Occipital lobe (tissue), 1 donor: ENCODE measurements at regions not wholly inside any gene's neighbourhood (a gene's known extent, or its start where the extent isn't known, plus 50 kb on each side); places are given as distances from the start of the nearest gene placed in this dataset.
A peak's percentile ranks its signal among the peaks of the same experiment; 100 is the strongest.

Experiments used
- DNase-seq: peaks from one replicate; lab custom pipeline; 2025; lab: John Stamatoyannopoulos, UW

DNA sequence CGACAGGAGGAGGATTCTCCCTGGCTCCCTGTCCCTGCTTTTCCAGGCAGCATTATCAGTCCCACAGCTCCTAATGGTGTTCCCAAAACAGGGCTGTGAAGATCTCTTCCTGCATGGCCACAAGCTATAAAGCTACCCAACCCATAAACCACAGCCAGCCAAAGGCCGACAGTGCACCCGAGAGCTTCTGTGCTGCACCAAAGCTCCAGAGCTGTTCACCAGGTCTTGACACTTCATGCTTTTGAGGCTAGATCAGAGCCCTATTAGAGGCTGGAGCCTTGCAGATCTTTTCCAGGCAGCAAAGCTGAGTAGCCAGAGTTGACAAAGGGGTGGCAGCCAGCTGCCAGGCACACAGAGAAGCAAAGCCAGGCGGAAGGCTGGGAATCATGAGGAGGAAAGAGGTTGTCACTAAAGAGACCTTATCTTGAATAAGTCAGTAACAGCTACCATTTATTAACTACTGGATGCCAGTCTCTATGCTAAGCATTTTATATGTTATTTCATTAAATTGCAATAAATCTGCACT is 180.4 kb downstream of the KATNAL1 start:
- DNase-seq, result no peak

DNA sequence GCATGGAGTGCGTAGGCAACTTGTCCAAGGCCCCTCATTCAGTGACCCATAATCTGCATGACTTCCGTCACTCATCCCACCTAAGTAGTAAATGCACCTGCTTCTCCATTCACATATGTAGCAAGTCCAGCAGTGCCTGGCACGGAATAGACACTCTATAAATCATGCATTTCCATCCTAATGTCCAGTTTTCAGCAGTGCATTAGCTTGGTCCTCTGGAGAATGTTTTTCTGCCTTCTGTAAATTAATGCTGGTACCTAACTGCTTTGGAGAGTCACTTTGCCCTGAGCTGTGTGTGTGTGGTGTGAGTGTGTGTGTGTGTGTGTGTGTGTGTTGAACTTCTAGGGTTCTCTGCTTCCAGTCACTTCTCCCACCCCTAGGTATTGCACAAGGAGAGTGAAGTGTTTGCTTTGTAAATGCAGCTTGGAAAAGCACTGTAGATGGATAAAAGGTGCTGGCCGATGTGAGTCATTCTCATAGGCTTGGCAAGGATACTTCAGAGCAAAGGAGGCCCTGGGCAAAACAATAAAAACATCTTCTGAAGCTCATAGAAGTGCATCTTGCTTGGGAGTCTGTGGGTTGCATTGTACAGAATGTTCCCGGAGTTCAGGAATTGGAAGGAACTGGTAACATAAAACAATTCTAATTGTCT is 181.8 kb downstream of the KATNAL1 start:
- DNase-seq, result peak; percentile 28

- no peak for DNase-seq
These were observed 183.1 kb downstream of the KATNAL1 start for GRCh38 chr13:30124131-30124768.

DNA sequence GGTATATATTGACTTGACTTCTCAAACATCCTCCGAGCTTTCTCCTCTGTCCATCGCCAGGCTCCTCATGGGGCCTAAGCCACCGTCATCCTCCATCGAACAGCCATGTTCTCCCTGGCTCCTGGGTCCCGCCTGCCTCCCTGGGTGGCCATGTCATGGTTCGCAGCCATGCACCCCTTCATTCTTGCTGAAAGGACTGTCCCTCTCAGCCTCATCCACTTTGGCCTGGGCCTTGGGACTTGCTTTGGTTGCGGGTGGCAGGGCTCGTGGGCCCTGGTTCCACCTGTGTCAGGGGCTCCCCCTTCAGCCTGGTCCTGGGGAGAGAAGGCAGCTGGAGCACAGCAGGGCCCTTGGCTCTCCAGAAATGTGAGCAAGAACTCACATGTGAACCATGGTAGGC is 183.8 kb downstream of the KATNAL1 start:
- no peak for DNase-seq

- no peak for DNase-seq
These were observed 185.7 kb downstream of the KATNAL1 start for GRCh38 chr13:30121666-30122065.

DNA sequence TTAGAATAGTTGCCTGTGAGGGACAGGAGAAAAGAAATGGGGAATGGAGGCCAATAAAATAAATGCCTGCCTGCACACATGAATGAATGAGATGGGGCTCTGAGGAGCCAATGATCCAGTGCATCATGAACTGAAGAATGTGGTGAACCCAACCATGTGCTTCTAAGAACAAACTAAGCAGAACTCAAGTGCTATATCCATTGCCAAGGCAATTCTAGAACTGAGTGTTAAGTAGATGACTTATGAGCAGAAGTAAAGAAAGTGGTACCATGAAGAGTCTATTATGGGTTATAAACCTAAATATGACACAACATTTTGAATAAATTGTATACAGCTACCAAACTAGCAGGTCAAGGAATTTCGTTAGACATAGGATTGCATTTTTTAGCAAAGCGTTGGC is 186.1 kb downstream of the KATNAL1 start:
- no peak for DNase-seq

DNA sequence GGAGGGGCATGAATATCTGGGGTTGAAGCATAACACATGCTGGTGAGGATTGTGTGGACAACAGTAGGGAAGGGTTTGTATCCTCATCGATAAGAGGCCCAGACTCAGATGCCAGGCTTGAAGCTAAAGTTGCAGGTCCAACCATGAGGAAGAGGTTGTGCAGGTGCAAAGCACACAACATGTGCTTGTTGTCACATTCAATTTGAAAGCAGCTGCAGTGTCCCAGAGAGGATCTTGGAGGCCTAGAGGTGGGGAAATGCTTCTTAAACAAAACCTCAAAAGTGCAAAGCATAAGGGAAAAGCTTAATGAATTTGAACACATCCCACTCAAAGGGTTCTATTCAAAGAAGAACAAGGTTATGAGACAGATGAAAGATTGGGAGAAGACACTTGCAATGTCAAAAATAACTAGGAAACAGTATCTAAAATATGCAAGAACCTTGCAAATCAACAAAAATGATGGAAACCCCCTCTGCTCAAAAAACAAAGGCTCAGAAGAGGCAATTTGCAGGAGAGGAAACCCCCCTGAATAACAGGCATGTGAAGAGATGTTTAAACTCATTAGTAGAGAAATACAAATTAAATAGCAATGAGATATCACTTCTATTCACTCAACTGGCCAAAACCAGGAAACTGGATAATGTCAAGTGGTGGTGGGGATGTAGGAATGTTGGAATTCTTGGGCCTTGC is 187.1 kb downstream of the KATNAL1 start:
- DNase-seq, result no peak

GRCh38 chr13:30119476-30119875 is 187.9 kb downstream of the KATNAL1 start:
- no peak for DNase-seq

- DNase-seq, result no peak
These were observed 191.0 kb downstream of the KATNAL1 start for GRCh38 chr13:30116379-30116778.

DNA sequence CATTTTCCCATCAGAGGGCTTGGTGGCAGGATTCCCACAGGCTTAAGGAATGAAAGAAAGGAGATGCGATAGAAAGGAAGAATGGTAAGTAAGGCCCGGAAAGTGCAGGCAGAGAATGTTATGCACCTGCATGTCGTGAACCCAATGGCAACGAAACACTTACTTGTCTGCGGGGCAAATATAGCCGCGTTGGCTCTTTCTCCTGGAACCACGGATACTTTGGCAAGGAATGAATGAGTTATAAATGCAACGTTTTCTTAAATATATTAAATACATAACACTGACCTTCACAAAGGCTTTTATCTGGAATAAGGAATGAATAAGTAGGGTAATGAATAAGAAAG is 192.1 kb downstream of the KATNAL1 start:
- DNase-seq, result no peak

DNA sequence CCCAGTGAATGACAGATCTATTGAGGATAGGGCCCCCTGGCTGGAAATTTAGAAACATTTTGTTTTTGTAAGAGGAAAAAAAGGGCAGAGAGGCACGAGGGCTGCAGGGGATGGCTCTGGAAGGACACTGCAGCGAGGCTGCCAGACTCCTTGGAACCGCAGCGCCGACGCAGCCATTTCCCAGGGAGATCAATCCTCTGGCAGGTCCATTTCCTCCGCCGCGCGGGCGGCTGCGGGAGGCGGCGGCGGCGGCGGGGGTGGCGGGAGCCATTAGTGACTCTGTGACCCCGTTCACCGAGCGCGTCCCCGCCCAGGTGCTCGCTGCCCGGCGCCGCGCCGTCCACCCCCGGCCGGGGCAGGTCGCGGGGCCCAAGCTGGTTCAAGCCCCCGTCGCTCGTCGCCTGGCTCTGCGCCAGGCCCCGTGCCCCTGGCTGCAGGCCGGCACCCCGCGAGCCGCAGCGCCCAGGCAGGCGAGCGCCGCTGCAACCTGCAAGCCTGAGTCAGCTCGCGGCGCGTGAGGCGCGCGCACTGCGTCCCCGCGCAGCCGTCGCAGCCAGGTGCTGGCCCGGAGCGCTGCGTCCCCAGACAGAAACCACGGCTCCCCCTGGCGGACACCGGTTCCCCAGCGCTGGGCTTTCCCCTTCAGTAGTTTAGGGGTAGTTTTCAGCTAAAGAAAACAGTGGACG is 192.6 kb downstream of the KATNAL1 start:
- DNase-seq, result peak; percentile 82

- no peak for DNase-seq
These were observed 193.3 kb downstream of the KATNAL1 start for GRCh38 chr13:30113983-30114570.

DNA sequence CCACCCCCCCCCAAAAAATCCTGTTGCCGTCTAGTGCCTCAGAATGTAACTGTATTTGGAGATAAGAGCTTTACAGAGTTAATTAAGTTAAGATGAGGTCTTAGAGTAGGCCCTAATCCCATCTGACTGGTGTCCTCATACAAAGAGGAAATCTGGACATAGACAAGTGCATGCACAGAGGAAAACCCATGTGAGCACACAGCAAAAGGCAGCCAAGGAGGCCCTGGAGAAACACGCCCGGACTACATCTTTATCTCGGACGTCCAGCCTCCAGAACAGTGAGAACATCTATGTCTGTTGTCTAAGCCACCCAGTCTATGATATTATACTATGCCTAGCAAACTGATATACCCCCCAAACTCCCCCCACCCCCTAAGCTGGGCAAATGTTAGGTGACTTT is 193.8 kb downstream of the KATNAL1 start:
- no peak for DNase-seq

DNA sequence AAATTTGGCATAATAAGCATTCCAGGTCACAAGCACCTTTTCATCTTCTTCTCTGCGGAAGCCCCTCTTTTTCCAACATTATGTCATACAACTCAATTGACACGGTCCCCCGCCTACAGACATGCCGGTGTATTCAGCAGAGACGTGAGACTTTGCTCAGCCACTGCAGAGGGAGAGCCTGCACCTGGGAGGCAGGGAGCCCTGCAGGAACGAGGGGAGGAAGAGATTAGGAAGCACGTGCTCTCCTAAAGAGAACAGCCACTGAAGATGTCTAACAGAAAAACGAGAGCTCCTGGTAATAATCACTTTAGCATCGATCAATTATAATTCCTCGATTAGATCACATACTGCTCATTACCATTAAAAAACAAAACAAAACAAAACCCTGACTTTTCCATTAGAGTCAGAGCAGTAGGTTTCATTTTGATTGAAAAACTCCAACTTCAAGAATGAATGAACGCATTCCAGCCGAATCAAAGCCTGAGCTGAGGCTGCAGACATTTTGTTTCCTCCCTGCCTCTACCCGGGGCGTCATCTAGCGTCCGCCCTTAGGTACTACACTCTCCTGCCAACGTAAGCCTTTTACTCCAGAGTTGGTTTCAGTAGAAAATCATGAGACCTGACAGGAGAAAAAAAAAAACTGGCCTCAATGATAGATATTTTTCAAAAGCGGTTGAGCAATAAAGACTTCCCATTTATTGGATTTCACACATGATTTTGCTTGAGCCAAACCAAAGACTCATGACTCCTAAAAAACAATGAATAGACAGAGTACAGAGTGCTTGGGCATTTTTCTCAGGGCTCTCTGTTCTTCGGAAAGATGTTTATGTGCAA is 194.5 kb downstream of the KATNAL1 start:
- peak; percentile 73 for DNase-seq

DNA sequence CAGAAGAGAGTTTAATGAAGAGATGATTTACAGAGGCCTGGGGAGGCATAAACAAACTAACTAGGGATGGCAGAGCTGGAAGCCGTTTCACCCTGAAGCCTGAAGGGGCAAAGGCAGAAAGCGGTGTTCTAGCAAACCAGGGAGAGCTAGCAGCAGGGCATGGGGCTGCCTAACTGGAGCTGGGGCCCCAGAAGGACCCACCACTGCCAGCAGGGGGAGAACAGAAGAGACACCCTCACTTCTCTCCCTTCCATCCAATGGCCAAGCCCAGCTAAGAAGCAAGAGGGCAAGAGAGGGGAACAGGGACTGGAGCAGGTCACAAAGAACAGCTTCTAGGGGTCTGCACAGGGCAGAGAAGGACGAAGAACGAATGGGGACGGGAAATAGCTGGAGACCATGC is 195.5 kb downstream of the KATNAL1 start:
- no peak for DNase-seq

DNA sequence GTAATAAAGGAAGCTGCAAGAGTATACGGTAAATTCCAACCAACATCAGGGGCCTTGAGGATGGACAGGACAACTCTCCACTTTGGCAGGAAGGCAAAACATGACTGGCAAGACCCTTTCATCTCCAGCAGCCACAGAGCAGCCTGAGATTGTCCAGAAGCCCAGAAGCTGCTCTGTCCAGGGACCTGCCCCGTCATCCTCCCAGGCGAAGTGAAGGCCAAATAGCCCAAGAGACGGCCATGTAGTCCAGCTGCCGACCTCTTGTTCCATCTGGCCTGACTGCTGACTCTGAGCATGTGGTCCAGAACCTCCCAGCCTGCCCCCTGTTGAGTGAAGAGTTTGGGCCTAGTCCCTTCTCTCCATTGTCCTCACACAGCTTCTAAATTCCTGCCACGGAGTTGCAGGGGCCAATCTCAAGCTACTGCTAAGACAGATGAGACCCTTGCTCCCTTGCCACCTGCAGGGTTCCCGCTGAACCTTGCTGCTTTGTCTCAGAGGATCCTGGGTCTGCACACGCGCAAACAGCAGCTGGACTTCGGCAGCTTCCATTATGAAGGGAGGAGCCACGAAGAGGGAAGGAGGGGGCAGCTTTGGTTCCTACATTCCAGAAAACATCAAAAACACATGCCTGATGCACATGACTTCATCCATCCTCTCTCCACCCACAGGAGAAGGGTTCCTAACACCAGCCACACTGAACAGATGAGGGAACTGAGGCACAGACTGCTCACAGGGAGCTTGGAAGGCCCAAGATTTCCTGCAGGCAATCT is 196.9 kb downstream of the KATNAL1 start:
- DNase-seq, result no peak

GRCh38 chr13:30109471-30110135 is 197.7 kb downstream of the KATNAL1 start:
- DNase-seq, result no peak

DNA sequence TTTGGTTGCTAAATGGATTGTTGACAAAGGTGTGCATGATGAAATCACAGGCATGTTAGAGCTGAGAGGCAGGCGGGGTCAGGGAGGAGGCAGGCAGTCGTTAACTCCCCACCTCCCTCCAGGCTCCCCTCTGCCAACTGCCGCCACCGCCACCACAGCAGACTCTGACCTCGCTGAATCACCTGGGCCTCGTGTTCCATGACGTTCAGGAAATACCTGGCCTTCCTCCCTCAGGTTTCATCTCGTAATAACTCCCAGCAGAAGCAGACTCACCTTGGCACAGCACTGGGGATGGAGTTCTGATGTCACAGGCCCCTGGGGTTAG is 198.5 kb downstream of the KATNAL1 start:
- no peak for DNase-seq

DNA sequence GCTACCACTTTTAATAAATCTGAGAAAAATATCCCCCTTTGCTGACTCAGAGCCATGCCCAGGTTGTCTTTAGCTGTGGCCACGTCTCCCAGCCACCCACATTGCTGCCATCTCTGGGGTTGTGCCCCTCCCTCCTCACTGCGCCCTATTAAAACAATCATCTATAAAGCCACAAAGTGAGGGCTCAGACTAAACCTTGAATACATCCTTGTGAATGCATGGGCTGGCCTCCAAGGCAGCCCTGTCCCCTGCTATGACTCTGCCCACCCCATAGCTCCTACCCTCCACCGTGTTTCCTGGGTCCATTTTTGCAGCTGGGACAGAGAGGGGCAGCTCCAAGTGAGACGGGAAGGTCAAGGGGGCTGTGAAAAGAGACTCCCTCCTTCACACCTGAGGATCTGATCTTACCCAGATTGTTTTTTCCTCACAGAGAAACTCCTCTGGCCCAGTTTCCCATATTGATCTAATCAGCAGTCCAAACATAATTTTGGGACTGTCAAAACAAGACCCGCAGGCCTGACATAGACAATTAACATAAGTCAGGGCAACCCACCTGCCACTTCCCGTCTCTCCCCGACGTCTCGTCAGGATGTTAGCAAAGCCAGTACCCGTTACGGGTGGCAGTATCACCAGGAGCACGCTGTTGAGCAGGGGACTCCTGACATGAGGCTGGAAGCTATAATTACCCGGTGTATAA is 199.0 kb downstream of the KATNAL1 start:
- no peak for DNase-seq
